Panc1 (cell line): ENCODE measurements at regions not wholly inside any gene's neighbourhood (a gene's known extent, or its start where the extent isn't known, plus 50 kb on each side); places are given as distances from the start of the nearest gene placed in this dataset.
"Not testable (repeated sequence)": the region's sequence is repeated elsewhere in the genome, so short reads cannot be mapped to it uniquely, and the experiment has no call there.

Experiments
- POLR2AphosphoS5 ChIP-seq: IDR thresholded peaks from 2 replicates; pipeline ENCODE4 v1.6.1; 2012; ENCODE audit warnings: mild to moderate bottlenecking, low read depth, low read length, moderate library complexity
- TF ChIP-seq, protein P1 (sequence below): fragments of 450-650 bp; IDR thresholded peaks from 2 replicates; pipeline ENCODE4 v1.5.1; 2017; ENCODE audit warnings: mild to moderate bottlenecking

DNA sequence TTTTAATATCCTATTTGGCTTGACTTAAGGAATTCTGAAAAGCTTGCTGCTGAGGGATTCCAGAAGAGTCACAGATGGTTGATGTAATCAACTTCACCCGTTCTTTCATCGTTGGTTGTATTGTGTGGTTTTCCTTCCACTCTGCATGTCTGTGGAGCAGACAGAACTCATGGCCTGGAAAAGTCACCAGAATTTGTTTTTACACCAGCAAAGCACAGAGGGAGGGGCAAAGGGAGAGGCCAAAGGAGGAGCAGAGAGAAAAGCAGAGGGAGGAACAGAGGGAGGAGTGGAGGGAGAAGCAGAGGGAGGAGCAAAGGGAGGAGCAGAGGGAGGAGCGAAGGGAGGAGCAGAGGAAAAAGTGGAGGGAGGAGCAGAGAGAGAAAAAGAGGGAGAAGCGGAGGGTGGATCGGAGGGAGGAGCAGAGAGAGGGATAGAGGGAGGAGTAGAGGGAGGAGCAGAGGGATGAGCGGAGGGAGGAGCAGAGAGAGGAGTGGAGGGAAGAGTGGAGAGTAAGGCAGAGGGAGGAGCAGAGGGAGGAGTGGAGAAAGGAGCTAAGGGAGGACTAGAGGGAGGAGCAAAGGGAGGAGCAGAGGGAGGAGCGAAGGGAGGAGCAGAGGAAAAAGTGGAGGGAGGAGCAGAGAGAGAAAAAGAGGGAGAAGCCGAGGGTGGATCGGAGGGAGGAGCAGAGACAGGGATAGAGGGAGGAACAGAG is 73.8 kb upstream of the TCERG1L start:
- TF ChIP-seq, protein P1, sequence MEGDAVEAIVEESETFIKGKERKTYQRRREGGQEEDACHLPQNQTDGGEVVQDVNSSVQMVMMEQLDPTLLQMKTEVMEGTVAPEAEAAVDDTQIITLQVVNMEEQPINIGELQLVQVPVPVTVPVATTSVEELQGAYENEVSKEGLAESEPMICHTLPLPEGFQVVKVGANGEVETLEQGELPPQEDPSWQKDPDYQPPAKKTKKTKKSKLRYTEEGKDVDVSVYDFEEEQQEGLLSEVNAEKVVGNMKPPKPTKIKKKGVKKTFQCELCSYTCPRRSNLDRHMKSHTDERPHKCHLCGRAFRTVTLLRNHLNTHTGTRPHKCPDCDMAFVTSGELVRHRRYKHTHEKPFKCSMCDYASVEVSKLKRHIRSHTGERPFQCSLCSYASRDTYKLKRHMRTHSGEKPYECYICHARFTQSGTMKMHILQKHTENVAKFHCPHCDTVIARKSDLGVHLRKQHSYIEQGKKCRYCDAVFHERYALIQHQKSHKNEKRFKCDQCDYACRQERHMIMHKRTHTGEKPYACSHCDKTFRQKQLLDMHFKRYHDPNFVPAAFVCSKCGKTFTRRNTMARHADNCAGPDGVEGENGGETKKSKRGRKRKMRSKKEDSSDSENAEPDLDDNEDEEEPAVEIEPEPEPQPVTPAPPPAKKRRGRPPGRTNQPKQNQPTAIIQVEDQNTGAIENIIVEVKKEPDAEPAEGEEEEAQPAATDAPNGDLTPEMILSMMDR, result not testable (repeated sequence)
- not testable (repeated sequence) for TF ChIP-seq POLR2AphosphoS5
